Activated CD4-positive, alpha-beta T cell treated with anti-CD3 and anti-CD28 coated beads, Interleukin-2, Interleukin-6, amounts not matched to agents 100 ng/mL and 50 ng/mL, durations not matched to agents 16 hours and 8 hours (primary cell): ENCODE measurements at regions not wholly inside any gene's neighbourhood (a gene's known extent, or its start where the extent isn't known, plus 50 kb on each side); places are given as distances from the start of the nearest gene placed in this dataset.
"Not testable (repeated sequence)": the region's sequence is repeated elsewhere in the genome, so short reads cannot be mapped to it uniquely, and the experiment has no call there.

Source experiments
- DNase-seq: peaks from one replicate; pipeline ENCODE4 v3.0.0-alpha.2; 2020

- DNase-seq = peak; percentile 1
Measured at GRCh38 chr2:116141891-116142474, 1672.5 kb upstream of the DDX18 start.

- DNase-seq = no peak
Measured at GRCh38 chr2:116142644-116143227, 1671.8 kb upstream of the DDX18 start.

GRCh38 chr2:116145031-116145430 is 1669.5 kb upstream of the DDX18 start:
- no peak for DNase-seq

GRCh38 chr2:116148361-116148760 is 1666.1 kb upstream of the DDX18 start:
- DNase-seq = no peak

GRCh38 chr2:116153729-116154128 is 1660.8 kb upstream of the DDX18 start:
- no peak for DNase-seq

GRCh38 chr2:116160657-116161056 is 1653.8 kb upstream of the DDX18 start:
- no peak for DNase-seq

- DNase-seq = no peak
Measured at GRCh38 chr2:116162395-116162794, 1652.1 kb upstream of the DDX18 start.

GRCh38 chr2:116167107-116167506 is 1647.4 kb upstream of the DDX18 start:
- no peak for DNase-seq

- DNase-seq = no peak
Measured at GRCh38 chr2:116180072-116180471, 1634.4 kb upstream of the DDX18 start.

GRCh38 chr2:116190684-116191083 is 1623.8 kb upstream of the DDX18 start:
- DNase-seq = not testable (repeated sequence)

GRCh38 chr2:116200086-116200485 is 1614.4 kb upstream of the DDX18 start:
- no peak for DNase-seq

- DNase-seq = no peak
Measured at GRCh38 chr2:116211719-116212118, 1602.8 kb upstream of the DDX18 start.

GRCh38 chr2:116222793-116223192 is 1591.7 kb upstream of the DDX18 start:
- no peak for DNase-seq

GRCh38 chr2:116223912-116224311 is 1590.6 kb upstream of the DDX18 start:
- DNase-seq = no peak

GRCh38 chr2:116224610-116225009 is 1589.9 kb upstream of the DDX18 start:
- DNase-seq = no peak

GRCh38 chr2:116238511-116238910 is 1576.0 kb upstream of the DDX18 start:
- no peak for DNase-seq

GRCh38 chr2:116250376-116250775 is 1564.1 kb upstream of the DDX18 start:
- no peak for DNase-seq

- no peak for DNase-seq
Measured at GRCh38 chr2:116264872-116265271, 1549.6 kb upstream of the DDX18 start.

GRCh38 chr2:116269040-116269439 is 1545.5 kb upstream of the DDX18 start:
- DNase-seq = no peak

- DNase-seq = no peak
Measured at GRCh38 chr2:116304328-116304727, 1510.2 kb upstream of the DDX18 start.

GRCh38 chr2:116317111-116317510 is 1497.4 kb upstream of the DDX18 start:
- no peak for DNase-seq

- DNase-seq = not testable (repeated sequence)
Measured at GRCh38 chr2:116318551-116318950, 1495.9 kb upstream of the DDX18 start.

- no peak for DNase-seq
Measured at GRCh38 chr2:116319001-116319400, 1495.5 kb upstream of the DDX18 start.

- DNase-seq = no peak
Measured at GRCh38 chr2:116319935-116320334, 1494.6 kb upstream of the DDX18 start.

- no peak for DNase-seq
Measured at GRCh38 chr2:116329280-116329679, 1485.2 kb upstream of the DDX18 start.
